ENCODE measurements at regions not wholly inside any gene's neighbourhood (a gene's known extent, or its start where the extent isn't known, plus 50 kb on each side); places are given as distances from the start of the nearest gene placed in this dataset.

DNA sequence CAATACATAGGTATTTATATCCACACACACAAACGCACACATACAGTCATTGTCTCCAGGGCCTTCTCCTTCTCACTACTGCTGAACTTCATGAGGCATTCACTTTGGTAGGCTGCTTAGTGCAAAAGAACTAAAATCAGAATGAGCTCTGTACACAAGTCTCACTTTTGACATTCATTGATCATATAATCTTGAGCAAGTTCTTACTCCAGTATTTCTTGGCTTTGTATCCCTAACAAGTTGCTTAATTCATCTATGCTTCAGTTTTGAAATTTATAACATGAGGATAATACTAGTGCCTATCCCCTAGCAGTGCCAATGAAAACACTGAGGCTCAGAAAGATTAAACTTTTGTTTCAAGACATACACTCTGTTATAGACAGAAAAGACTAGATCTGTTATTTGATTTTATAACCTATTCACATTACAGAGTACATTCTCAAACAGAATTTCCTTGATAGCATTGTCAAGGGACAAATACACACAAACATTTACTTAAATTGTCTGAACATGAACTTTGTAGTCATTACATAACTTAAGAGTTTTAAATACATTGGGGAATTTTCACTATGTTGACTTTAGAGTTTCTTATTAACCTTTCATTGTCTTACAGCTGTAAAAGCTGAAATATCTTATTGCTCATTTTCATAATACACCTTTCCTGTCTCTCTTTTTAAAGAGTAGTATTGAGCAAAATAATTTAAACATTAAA, 55.0 kb upstream of the SI start:
- in situ Hi-C loops (cut with MboI; ENCODE audit: low pct_unique_long_range_greater_than_20kb, low sequenced_read_pairs, unreplicated experiment): no loop called here
- peak; percentile 2 for DNase-seq (ENCODE audit: low spot score)

DNA sequence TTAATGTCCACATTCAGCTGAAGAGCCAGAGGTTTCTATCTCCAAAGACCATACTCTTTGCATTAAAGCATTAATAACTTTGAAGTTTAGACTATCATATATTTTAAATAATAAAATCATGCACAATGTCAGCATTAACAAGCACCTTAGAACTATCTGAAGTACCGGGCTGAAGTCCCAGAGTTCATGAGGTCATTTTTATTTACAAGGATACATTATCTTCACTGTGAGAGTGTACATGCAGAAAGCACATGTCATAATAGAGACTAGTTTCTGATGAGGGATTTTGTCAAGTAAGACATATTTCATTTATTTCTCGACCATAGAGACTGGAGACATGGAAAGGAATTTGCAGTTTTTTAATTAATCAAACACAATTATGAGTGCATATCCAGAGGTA, 52.4 kb upstream of the SI start:
- no peak for TF ChIP-seq CTCF (IDR thresholded peaks at IDR 0.05; ENCODE audit: extremely low read depth, insufficient read depth, missing control alignments)
- in situ Hi-C loops (cut with MboI; ENCODE audit: low pct_unique_long_range_greater_than_20kb, low sequenced_read_pairs, unreplicated experiment): no loop called here

More for the DNA sequence above, 55.0 kb upstream of the SI start:
- no peak for TF ChIP-seq CTCF (IDR thresholded peaks at IDR 0.05; ENCODE audit: extremely low read depth, insufficient read depth, missing control alignments)

GRCh38 chr3:165128544-165128943, 50.2 kb upstream of the SI start:
- DNase-seq (ENCODE audit: low spot score): no peak
- no peak for TF ChIP-seq CTCF (IDR thresholded peaks at IDR 0.05; ENCODE audit: extremely low read depth, insufficient read depth, missing control alignments)
- in situ Hi-C loops (cut with MboI; ENCODE audit: low pct_unique_long_range_greater_than_20kb, low sequenced_read_pairs, unreplicated experiment): no loop called here

More for the DNA sequence above, 52.4 kb upstream of the SI start:
- no peak for DNase-seq (ENCODE audit: low spot score)
